K562 (cell line): ENCODE measurements at regions not wholly inside any gene's neighbourhood (a gene's known extent, or its start where the extent isn't known, plus 50 kb on each side); places are given as distances from the start of the nearest gene placed in this dataset.

Experiments used
- CREBBP ChIP-seq: IDR thresholded peaks from one replicate; pipeline ENCODE4 v1.6.1; 2012; ENCODE audit warnings: low read depth, mild to moderate bottlenecking, control low read depth, inconsistent platforms, low read length
- ELK1 ChIP-seq: sonication (generic); formaldehyde crosslinking; IDR thresholded peaks from 2 replicates; pipeline ENCODE4 v1.8.1; 2022; ENCODE audit warnings: missing genetic modification reagents
- MBD1 ChIP-seq: fragments of 250-450 bp; sonication (Bioruptor Pico); IDR thresholded peaks from 2 replicates; pipeline ENCODE4 v1.8.0; 2022; ENCODE audit warnings: inconsistent platforms
- ZNF23 ChIP-seq: fragments of 250-450 bp; sonication (Bioruptor Pico); IDR thresholded peaks from 2 replicates; pipeline ENCODE4 v1.4.0; 2020; ENCODE audit warnings: mild to moderate bottlenecking

GRCh38 chr10:88164471-88164870 lies 301.0 kb downstream of the PTEN start:
- TF ChIP-seq CREBBP (no peak), ZNF23 (CRISPR knock-in tag) (no peak), ELK1 (no peak), MBD1 (CRISPR knock-in tag) (no peak)
